Loucy (cell line): ENCODE measurements at regions not wholly inside any gene's neighbourhood (a gene's known extent, or its start where the extent isn't known, plus 50 kb on each side); places are given as distances from the start of the nearest gene placed in this dataset.
"Not testable (repeated sequence)": the region's sequence is repeated elsewhere in the genome, so short reads cannot be mapped to it uniquely, and the experiment has no call there.

Experiments
- H2AFZ ChIP-seq: fragments of 200-600 bp; sonication (generic); 2 replicates; pipeline ENCODE4 v1.6.0; 2016; ENCODE audit warnings: antibody characterized with exemption, mild to moderate bottlenecking, low read length, moderate library complexity
- H3F3A ChIP-seq: fragments of 200-600 bp; 2 replicates; pipeline ENCODE4 v1.6.0; 2016; ENCODE audit warnings: antibody characterized with exemption, low read depth, mild to moderate bottlenecking
- H3K27me3 ChIP-seq: fragments of 200-600 bp; sonication (generic); 2 replicates; pipeline ENCODE4 v1.6.1; 2014; ENCODE audit warnings: low read length, mild to moderate bottlenecking; ENCODE audit not compliant: insufficient read depth, poor library complexity, severe bottlenecking
- H3K36me3 ChIP-seq: fragments of 200-600 bp; sonication (generic); 2 replicates; pipeline ENCODE4 v1.6.1; 2016; ENCODE audit warnings: low read length; ENCODE audit not compliant: insufficient read depth
- H3K4me1 ChIP-seq: fragments of 200-600 bp; sonication (generic); 2 replicates; pipeline ENCODE4 v1.5.1; 2014; ENCODE audit warnings: low read length, mild to moderate bottlenecking; ENCODE audit not compliant: insufficient read depth, poor library complexity, severe bottlenecking
- H3K4me2 ChIP-seq: fragments of 200-600 bp; sonication (generic); 2 replicates; pipeline ENCODE4 v1.6.0; 2014; ENCODE audit warnings: antibody characterized with exemption, low read length, low read depth, mild to moderate bottlenecking; ENCODE audit not compliant: poor library complexity, severe bottlenecking
- H3K4me3 ChIP-seq: fragments of 200-600 bp; sonication (generic); 2 replicates; pipeline ENCODE4 v1.5.1; 2014; ENCODE audit warnings: low read length, mild to moderate bottlenecking, mixed read lengths; ENCODE audit not compliant: poor library complexity, severe bottlenecking
- H3K79me2 ChIP-seq: fragments of 200-600 bp; sonication (generic); 2 replicates; pipeline ENCODE4 v1.6.1; 2014; ENCODE audit warnings: low read length; ENCODE audit not compliant: insufficient read depth
- H3K9ac ChIP-seq: fragments of 200-600 bp; sonication (generic); 2 replicates; pipeline ENCODE4 v1.6.0; 2014; ENCODE audit warnings: mild to moderate bottlenecking, low read depth, low read length, moderate library complexity; ENCODE audit not compliant: poor library complexity, severe bottlenecking
- H3K9me2 ChIP-seq: fragments of 200-600 bp; sonication (generic); replicated peaks from 2 replicates; pipeline ENCODE4 v1.6.1; 2016; ENCODE audit warnings: low read depth, low read length, mixed read lengths
- H3K9me3 ChIP-seq: fragments of 200-600 bp; sonication (generic); 2 replicates; pipeline ENCODE4 v1.6.1; 2014; ENCODE audit warnings: mild to moderate bottlenecking, antibody characterized with exemption, low read length, low read depth; ENCODE audit not compliant: insufficient read depth
- H4K20me1 ChIP-seq: fragments of 200-600 bp; sonication (generic); 2 replicates; pipeline ENCODE4 v1.6.0; 2014; ENCODE audit warnings: antibody characterized with exemption, low read length, mild to moderate bottlenecking; ENCODE audit not compliant: insufficient read depth, poor library complexity, severe bottlenecking
- CTCF ChIP-seq: fragments of 200-600 bp; sonication (generic); conservative IDR thresholded peaks from 2 replicates; pipeline ENCODE4 v1.5.1; 2014; ENCODE audit warnings: mild to moderate bottlenecking, antibody characterized with exemption, low read length
- EZH2phosphoT487 ChIP-seq: fragments of 200-600 bp; IDR thresholded peaks from 2 replicates; pipeline ENCODE4 v1.6.1; 2018; ENCODE audit warnings: antibody characterized with exemption, mild to moderate bottlenecking, moderate library complexity, borderline replicate concordance

GRCh38 chr10:61016007-61016406 lies 72.0 kb upstream of the RHOBTB1 start:
- no peaks in the 10 kb centered on the region for H3K36me3 ChIP-seq
- H3K4me3 ChIP-seq: no peak overlapping the region
- H3K4me2 ChIP-seq: no peak overlapping the region
- TF ChIP-seq CTCF: no peak
- TF ChIP-seq EZH2phosphoT487: no peak
- no peaks in the 10 kb centered on the region for H3K79me2 ChIP-seq
- H2AFZ ChIP-seq: no peak overlapping the region
- H3K9ac ChIP-seq: no peak overlapping the region
- no peaks in the 10 kb centered on the region for H4K20me1 ChIP-seq
- no peaks in the 10 kb centered on the region for H3K4me1 ChIP-seq
- no peaks in the 10 kb centered on the region for H3F3A ChIP-seq
- H3K9me3 ChIP-seq: no peaks in the 10 kb centered on the region
- H3K9me2 ChIP-seq: no peaks in the 10 kb centered on the region
- H3K27me3 ChIP-seq: no peaks in the 10 kb centered on the region

GRCh38 chr10:61010863-61011262 lies 66.9 kb upstream of the RHOBTB1 start:
- Histone ChIP-seq H3K4me2 (no peak overlapping the region), H4K20me1 (no peaks in the 10 kb centered on the region), H3K9ac (no peak overlapping the region), H3F3A (no peaks in the 10 kb centered on the region), H3K79me2 (no peaks in the 10 kb centered on the region), H3K36me3 (no peaks in the 10 kb centered on the region), H3K4me1 (no peaks in the 10 kb centered on the region), H2AFZ (no peak overlapping the region), H3K27me3 (no peaks in the 10 kb centered on the region), H3K9me2 (no peaks in the 10 kb centered on the region), H3K9me3 (no peaks in the 10 kb centered on the region), H3K4me3 (no peak overlapping the region)
- no peak for TF ChIP-seq EZH2phosphoT487
- TF ChIP-seq CTCF: no peak

- H3K4me1 ChIP-seq, H3K79me2 ChIP-seq, H3K36me3 ChIP-seq, H3K9me2 ChIP-seq, H2AFZ ChIP-seq, H4K20me1 ChIP-seq, H3K4me2 ChIP-seq, H3F3A ChIP-seq, H3K27me3 ChIP-seq, H3K4me3 ChIP-seq, H3K9me3 ChIP-seq, H3K9ac ChIP-seq: not testable (repeated sequence)
Measured at GRCh38 chr10:61003069-61003468, 59.1 kb upstream of the RHOBTB1 start.

GRCh38 chr10:61001731-61002122 lies 57.7 kb upstream of the RHOBTB1 start:
- Histone ChIP-seq H3K4me1 (no peaks in the 10 kb centered on the region), H3F3A (no peaks in the 10 kb centered on the region), H3K4me2 (no peak overlapping the region), H2AFZ (no peak overlapping the region), H3K79me2 (no peaks in the 10 kb centered on the region), H3K9me3 (no peaks in the 10 kb centered on the region), H3K36me3 (no peaks in the 10 kb centered on the region), H3K9me2 (no peaks in the 10 kb centered on the region), H3K27me3 (no peaks in the 10 kb centered on the region), H3K4me3 (no peak overlapping the region), H3K9ac (no peak overlapping the region), H4K20me1 (no peaks in the 10 kb centered on the region)
- TF ChIP-seq CTCF (no peak), EZH2phosphoT487 (no peak)
